Right lung (tissue), 2 donors: ENCODE measurements at regions not wholly inside any gene's neighbourhood (a gene's known extent, or its start where the extent isn't known, plus 50 kb on each side); places are given as distances from the start of the nearest gene placed in this dataset.

Experiments used
- DNase-seq, 2 donors: peaks; one replicate each; pipeline ENCODE4 v3.0.0-alpha.2; 2013

- no peak for DNase-seq
These were observed 412.8 kb downstream of the ZNF536 start for GRCh38 chr19:30784850-30785457.

GRCh38 chr19:30783936-30784335 lies 411.8 kb downstream of the ZNF536 start:
- DNase-seq = no peak

DNA sequence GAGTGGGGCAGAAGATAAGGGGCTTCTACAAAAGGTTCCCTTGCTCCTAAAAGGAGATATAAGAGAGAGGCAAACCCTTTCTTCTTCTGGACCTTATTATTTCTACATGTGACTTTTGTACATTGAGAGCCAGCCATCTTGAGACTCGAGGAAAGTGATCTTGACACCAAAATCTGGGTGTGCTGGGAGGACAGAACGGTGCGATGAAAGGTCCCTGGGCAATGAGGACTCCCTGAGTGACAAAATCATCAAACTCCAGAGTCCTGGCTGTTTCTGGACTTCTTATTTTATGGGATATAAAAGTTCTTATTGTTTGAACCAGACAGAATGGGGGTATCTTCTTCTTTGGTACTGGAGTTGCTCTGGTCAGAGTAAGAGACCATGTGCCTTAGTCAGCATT lies 411.0 kb downstream of the ZNF536 start:
- DNase-seq = no peak

DNA sequence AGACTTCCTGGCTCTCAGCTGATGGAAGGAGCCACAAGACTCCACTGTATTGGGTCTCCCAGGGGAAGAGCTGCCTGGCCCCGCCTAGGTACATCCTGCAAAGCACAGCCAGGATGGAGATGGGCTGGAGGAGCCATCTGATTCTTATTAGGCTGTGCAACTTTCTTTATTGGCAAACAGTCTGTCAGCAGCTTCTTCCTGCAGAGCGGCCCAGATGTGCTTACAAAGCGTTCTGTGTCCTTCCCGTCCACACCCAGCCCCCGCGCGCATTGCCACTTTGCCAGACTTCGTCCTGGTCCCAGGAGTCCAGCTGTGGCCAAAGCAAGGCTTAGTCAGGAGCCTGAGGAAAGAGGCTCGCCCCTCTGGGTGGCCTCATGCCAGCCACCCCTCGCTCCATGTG lies 409.3 kb downstream of the ZNF536 start:
- DNase-seq = no peak

DNA sequence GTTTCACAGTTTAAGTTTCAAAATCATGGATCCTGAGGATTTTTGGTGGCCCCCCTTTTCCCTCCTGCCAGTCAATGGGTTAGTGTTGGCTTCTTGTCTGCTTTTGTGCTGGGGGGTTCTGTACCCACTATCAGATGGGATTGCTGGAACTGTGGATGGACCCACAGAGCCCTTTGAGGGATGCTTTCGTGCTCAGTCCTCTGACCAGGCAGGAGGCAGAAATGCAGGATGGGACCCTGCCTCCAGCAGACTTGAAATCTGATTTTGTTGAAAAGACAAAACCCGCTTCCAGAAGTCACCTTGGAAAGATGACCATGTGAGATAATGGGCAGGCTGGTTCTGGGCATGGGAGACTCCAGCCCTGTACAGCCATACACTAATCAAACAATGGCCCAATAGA lies 408.9 kb downstream of the ZNF536 start:
- DNase-seq = no peak

DNA sequence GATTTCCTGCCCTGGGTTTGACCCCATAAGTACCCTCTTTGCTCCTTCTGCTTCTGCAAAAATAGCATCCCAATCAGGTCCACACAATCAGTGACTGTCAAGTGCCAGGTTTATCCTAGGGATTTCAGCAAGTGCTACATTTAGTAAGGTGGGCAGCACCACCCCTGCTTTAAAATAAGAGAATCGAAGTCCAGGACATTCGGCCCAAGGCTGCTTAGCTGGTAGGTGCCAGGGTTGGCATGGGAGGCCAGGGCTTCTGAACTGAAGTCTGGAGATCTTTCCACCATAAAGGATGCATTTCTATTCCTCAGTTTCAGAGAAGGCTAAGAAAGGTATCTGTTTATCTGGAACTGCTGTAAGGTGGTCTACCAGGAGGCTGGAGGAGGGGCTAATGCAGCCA lies 408.3 kb downstream of the ZNF536 start:
- DNase-seq = no peak

DNA sequence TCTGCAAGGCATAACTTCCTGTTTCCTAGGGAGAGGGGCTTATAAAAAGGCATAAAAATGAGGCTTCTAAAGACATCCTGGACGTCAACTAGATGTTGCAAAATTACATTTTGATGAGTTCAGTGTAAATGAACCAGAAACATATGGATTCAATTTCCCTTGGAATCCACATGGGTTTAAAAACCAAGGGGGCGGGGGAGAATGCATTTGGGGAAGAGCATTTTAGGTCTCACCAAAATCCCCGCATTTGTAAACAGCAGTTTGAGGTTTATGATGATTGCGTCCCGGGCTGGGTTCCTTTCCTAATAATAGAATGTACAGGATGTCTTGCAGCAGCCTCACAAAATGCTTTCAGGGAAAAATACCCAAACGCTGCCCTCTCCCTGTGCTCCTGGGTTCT lies 407.8 kb downstream of the ZNF536 start:
- DNase-seq = peak in 1 of 2 donors; percentile 26

GRCh38 chr19:30778961-30779715 lies 407.0 kb downstream of the ZNF536 start:
- DNase-seq = no peak

DNA sequence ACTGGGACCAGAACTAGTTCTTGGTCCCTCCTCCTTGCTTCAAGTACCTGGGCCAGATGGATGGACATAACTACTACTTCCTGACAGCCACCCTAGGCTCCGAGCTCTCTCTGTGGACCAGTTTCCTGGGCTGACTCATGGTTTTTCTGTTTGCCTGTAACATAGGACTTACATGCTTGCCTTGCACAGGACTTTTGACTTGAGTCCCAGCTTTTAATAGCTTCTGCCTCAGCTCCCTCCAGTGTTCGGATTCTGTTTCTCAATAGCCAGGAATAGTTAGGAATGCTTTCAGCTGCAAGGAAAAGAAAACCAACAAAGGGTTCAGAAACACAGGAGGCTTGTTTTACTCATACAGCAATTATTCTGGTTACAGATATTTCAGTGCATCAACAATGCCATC lies 405.9 kb downstream of the ZNF536 start:
- no peak for DNase-seq

- DNase-seq = peak; percentile 15 to 20
These were observed 403.8 kb downstream of the ZNF536 start for GRCh38 chr19:30775956-30776355.

GRCh38 chr19:30774252-30774766 lies 402.1 kb downstream of the ZNF536 start:
- no peak for DNase-seq

DNA sequence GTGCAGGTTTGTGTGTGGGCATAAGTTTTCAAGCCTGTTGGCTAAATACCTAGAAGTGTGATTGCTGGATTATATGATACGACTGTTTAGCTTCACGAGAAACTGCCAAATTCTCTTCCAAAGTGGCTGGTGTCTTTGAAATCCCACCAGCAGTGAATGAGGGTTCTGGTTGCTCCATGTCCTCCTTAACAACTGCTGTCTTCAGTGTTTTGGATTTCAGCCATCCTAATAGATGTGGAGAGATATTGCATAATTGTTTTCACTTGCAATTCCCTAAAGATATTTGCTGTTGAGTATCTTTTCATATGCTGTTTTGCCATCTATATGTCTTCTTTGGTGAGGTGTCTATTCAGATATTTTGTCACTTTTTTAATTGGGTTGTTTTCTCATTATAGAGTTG lies 390.5 kb downstream of the ZNF536 start:
- DNase-seq = peak; percentile 32 to 43

DNA sequence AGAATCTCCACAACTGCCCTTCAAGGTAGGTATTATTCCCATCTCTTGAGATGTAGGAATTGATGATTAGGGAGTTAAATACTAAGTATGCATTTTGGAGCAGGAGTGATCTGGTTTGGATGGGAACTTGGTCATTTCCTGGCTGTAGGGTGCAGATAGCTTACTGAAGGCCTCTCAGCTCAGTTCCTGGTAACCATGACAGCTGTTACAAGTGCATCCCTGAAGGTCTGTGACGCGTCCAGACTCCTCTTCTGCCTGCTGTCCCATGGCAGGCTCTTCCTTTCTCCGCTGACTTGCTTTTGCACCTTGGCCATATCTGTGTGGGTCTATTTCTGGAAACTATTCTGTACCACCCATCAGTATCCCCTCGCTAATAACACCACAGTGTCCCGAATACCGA lies 387.8 kb downstream of the ZNF536 start:
- no peak for DNase-seq

- no peak for DNase-seq
These were observed 385.8 kb downstream of the ZNF536 start for GRCh38 chr19:30757837-30758617.

- DNase-seq = no peak
These were observed 385.1 kb downstream of the ZNF536 start for GRCh38 chr19:30757104-30757836.

DNA sequence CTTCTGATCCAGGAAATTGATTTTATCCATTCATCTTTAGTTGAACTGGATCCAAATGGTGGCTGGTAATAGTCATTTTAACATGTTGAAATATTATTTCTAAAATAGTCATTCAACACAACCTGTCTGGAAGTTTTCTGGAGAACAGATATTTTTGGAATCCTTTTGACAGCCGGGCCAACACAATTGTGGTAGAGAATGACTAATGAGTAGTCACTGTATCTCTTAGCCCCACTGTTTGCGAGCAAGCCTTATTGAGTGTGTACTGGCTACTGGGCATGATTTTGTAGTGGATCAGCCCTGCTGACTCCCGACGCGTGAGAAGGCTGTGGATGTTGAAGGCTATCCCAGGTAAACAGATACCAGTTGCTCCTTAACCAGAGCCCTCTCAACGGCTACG lies 383.4 kb downstream of the ZNF536 start:
- DNase-seq = no peak

DNA sequence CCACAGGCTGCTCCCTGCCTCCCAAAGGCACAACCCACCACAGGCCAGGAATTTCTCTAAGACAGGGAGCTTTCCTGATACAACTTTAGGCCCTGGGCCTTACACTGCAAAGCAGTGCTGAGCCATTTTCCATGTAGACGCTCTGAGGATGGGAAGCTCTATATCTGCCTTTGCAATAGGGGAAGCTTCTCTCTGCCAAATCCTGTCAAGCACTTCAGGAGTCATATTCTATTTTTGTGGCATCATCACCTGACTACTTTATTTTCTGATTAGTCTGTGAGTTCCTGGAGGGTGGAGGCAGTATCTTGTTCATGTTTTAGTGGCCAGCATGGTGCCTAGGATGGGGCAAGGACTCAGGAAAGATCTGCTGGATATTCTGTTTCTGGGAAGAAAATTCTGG lies 382.0 kb downstream of the ZNF536 start:
- no peak for DNase-seq

- DNase-seq = no peak
These were observed 380.7 kb downstream of the ZNF536 start for GRCh38 chr19:30752876-30753275.

- no peak for DNase-seq
These were observed 380.0 kb downstream of the ZNF536 start for GRCh38 chr19:30752201-30752600.

DNA sequence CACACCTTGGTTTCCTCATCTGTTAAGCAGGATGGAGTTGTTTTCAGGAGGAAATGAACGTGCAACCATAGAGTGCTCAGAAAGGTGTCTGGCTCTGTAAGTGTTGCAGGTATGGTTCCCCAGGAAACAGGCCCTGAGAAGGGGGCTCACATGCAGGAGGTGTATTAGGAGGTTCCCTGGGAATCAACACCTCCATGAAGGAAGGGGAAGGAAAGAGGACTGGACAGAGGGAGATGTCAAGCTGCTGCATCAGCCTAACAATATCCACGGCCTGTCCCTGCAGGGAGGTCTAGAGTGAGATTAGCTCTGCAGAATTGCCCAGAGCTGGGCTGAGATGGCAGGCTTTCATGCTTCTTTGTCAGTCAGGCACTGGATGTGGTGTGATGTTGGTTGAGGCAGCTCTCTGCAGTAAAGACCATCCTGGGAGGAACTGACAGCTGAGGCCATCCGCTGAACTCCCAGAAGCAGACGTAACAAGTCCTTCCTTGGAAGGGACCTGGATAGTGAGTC lies 373.3 kb downstream of the ZNF536 start:
- DNase-seq = no peak

DNA sequence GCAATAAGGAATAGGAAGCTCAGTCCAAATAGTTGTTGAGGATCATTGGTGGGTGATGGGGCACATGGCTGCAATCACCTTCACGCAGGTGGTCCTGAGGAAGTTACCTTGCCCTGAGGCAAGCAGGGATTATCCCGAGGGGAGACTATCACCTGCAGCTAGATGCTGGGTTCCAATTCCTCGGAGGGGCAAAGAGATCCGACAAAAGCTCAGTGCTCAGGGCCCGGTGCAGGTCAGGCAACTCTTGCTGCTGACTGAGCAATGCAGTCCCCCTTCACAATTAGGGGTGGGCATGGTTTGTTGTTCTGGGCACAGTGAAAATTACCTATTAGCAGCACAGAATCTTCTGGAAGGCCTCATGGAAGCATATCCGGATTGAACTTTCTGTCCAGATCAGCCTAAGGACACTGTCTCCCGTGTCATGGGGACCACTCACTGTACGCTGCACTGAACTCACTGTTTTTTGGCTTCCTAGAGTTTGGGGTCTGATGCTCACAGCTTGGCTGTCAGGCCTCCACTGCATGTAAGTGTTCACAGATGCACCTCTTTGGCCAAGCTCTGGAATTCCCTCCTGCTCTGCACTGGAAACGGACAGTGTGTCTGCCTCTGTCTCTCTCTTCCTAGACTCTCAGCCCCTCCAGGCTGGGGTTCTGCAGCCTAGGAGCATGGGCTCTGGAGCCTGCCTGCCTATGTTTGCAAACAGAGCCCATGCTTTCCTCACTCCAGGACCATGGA lies 372.7 kb downstream of the ZNF536 start:
- no peak for DNase-seq
